SW480 (cell line): ENCODE measurements at regions not wholly inside any gene's neighbourhood (a gene's known extent, or its start where the extent isn't known, plus 50 kb on each side); places are given as distances from the start of the nearest gene placed in this dataset.

Experiments
- DNase-seq: peaks from one replicate; pipeline ENCODE4 v3.0.0-alpha.2; 2016; ENCODE audit warnings: low spot score

- DNase-seq: no peak
Observed at GRCh38 chr12:77723308-77723707, 107.4 kb upstream of the NAV3 start.

- no peak for DNase-seq
Observed at GRCh38 chr12:77722536-77722935, 108.2 kb upstream of the NAV3 start.

GRCh38 chr12:77720258-77720657 is 110.4 kb upstream of the NAV3 start:
- peak; percentile 2 for DNase-seq

- no peak for DNase-seq
Observed at GRCh38 chr12:77710209-77710608, 120.5 kb upstream of the NAV3 start.

- no peak for DNase-seq
Observed at GRCh38 chr12:77697126-77697525, 133.6 kb upstream of the NAV3 start.

GRCh38 chr12:77696183-77696582 is 134.5 kb upstream of the NAV3 start:
- DNase-seq: no peak

- no peak for DNase-seq
Observed at GRCh38 chr12:77689510-77690086, 141.1 kb upstream of the NAV3 start.

- no peak for DNase-seq
Observed at GRCh38 chr12:77687321-77687720, 143.4 kb upstream of the NAV3 start.

GRCh38 chr12:77686760-77687159 is 143.9 kb upstream of the NAV3 start:
- DNase-seq: peak; percentile 1

GRCh38 chr12:77685901-77686300 is 144.8 kb upstream of the NAV3 start:
- no peak for DNase-seq

GRCh38 chr12:77685112-77685511 is 145.6 kb upstream of the NAV3 start:
- peak; percentile 61 for DNase-seq

- no peak for DNase-seq
Observed at GRCh38 chr12:77682488-77682887, 148.2 kb upstream of the NAV3 start.

- no peak for DNase-seq
Observed at GRCh38 chr12:77681726-77682125, 149.0 kb upstream of the NAV3 start.

- DNase-seq: no peak
Observed at GRCh38 chr12:77679686-77680085, 151.0 kb upstream of the NAV3 start.

- no peak for DNase-seq
Observed at GRCh38 chr12:77678621-77679020, 152.1 kb upstream of the NAV3 start.

- no peak for DNase-seq
Observed at GRCh38 chr12:77667101-77667500, 163.6 kb upstream of the NAV3 start.

- DNase-seq: no peak
Observed at GRCh38 chr12:77648716-77649115, 182.0 kb upstream of the NAV3 start.

- DNase-seq: no peak
Observed at GRCh38 chr12:77645966-77646598, 184.6 kb upstream of the NAV3 start.

GRCh38 chr12:77644915-77645605 is 185.6 kb upstream of the NAV3 start:
- DNase-seq: no peak

GRCh38 chr12:77642246-77642645 is 188.4 kb upstream of the NAV3 start:
- no peak for DNase-seq

- no peak for DNase-seq
Observed at GRCh38 chr12:77640356-77640755, 190.3 kb upstream of the NAV3 start.

GRCh38 chr12:77630790-77631445 is 199.8 kb upstream of the NAV3 start:
- no peak for DNase-seq

- DNase-seq: no peak
Observed at GRCh38 chr12:77630344-77630743, 200.3 kb upstream of the NAV3 start.
